Stimulated activated CD8-positive, alpha-beta memory T cell treated with anti-CD3 and anti-CD28 coated beads, Interleukin-15, amount 100 ng/mL, for 48 hours (primary cell): ENCODE measurements at regions not wholly inside any gene's neighbourhood (a gene's known extent, or its start where the extent isn't known, plus 50 kb on each side); places are given as distances from the start of the nearest gene placed in this dataset.
"Not testable (repeated sequence)": the region's sequence is repeated elsewhere in the genome, so short reads cannot be mapped to it uniquely, and the experiment has no call there.

Source experiments
- DNase-seq, 2 donors: peaks; one replicate each; pipeline ENCODE4 v3.0.0-alpha.2; 2020; ENCODE audit warnings: low read depth in 2 of 2

DNA sequence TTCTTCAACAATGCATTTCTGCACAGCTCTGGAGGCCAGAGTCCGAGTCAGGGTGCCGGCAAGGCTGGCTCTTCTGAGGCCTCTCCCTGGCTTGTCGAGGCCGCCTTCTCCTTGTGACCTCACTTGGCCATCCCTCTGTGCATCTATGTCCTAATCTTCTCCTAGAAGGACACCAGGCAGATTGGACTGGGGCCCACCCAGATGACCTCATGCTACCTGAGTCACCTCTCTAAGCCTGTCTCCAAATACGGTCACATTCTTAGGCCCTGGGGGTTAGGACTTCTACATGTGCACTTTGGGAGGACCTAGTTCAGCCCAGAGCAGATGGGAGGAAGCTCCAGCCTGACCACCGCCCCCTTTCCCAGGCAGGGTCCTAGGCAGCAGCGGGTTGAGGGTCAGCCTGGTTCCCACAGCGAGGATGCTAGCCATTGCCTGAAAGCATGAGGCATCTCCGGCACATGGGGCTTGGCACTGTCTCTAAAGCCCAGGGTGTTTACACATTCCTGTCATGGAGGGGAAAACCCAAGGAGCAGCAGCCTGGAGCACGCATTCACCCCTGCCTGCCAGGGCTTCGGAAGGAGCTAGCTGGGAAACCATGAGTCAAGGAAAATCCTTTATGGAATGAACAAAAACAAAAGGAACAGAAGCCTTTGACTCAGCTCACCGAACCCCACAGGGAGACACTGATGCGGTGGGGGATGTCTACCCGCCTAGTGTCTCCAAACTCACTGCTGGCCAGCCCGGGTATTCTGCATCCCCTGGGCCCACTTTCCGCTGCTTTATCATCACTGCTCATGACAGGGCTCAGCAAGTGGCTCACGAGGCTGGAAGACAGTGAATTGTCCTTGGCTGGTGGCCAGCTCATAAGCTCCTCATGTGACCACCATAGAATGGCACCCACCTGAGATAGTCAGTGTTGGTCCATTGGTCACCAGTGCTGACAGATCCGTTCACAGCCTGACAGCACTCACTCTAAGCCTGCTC is 140.2 kb upstream of the ZNF469 start:
- not testable (repeated sequence) for DNase-seq

DNA sequence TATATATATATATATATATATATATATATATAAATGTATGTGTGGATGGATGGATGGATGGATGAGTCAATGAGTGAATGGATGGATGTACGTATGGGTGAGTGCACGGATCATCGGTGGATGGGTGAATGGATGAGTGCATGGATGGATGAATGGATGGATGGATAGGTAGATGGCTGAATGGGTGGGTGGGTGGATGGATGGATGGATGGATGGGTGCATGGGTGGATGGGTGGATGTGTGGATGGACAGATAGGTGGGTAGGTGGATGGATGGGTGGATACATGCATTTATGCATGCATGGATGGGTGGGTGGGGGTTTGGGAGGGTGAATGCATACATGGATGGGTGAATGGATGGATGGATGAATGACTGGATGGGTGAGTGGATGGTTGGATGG is 138.8 kb upstream of the ZNF469 start:
- DNase-seq: not testable (repeated sequence)

DNA sequence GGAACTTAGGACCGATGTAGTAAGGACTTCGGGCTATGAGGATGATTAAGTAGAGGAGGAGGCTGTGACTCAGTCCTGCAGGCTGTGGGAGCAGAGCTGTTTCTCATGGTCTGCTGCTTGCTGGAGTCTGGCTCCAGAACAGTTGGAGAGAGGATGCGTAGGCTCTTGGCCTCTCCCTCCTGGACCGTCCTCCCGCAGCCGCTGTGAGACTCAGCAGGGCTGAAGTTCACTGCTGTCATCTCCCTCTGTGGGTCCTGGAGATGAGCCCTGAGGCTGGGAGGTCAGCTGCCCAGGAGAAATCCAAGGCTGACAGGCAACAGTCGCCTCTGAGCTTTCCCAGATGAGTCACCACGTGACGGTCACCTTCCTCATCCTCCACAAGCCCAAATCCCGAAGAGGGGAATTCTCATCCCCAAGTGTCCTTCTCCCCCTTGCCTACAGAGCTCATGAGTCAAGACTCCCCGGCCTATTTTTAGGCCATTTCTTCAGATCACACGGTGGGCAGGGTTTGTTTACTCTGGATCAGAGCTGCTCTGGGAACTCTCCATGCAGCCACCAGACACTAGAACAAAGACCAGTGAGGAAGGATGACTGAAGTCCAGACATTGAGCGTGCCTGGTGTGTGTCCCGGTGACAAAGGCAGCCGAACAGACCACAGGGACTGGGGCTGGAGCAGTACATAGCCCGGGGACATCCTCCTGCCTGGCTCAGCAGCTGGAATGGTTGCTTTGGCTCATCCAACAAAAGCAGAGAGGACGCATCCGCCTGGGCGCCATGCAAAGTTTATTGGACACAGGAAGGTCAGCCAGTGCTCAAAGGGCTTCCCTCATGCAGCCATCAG is 137.3 kb upstream of the ZNF469 start:
- not testable (repeated sequence) for DNase-seq

DNA sequence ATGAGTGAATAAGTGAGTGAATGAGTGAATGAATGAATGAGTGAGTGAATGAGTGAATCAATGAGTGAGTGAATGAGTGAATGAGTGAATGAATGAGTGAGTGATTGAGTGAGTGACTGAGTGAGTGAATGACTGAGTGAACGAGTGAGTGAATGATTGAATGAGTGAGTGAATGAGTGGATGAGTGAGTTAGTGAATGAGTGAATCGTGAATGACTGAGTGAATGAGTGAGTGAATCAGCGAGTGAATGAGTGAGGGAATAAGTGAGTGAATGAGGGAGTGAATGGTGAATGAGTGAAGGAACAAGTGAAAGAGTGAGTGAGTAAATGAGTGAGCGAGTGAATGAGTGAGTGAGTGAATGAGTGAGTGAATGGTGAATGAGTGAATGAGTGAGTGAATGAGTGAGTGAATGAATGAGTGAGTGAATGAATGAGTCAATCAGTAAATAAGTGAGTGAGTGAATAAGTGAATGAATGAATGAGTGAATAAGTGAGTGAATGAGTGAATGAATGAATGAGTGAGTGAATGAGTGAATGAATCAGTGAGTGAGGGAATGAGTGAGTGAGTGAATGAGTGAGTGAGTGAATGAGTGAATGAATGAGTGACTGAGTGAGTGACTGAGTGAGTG is 135.7 kb upstream of the ZNF469 start:
- DNase-seq: not testable (repeated sequence)

DNA sequence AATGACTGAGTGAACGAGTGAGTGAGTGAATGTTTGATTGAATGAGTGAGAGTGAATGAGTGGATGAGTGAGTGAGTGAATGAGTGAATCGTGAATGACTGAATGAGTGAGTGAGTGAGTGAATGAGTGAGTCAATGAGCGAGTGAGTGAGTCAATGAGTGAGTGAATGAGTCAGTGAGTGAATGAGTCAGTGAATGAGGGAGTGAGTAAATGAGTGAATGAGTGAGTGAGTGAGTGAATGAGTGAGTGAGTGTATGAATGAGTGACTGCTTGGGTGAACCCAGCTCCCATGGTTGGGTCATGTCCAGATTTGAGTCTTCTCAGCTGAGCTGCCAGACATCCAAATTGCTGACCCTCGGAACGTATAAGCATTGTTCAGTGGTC is 135.2 kb upstream of the ZNF469 start:
- not testable (repeated sequence) for DNase-seq

DNA sequence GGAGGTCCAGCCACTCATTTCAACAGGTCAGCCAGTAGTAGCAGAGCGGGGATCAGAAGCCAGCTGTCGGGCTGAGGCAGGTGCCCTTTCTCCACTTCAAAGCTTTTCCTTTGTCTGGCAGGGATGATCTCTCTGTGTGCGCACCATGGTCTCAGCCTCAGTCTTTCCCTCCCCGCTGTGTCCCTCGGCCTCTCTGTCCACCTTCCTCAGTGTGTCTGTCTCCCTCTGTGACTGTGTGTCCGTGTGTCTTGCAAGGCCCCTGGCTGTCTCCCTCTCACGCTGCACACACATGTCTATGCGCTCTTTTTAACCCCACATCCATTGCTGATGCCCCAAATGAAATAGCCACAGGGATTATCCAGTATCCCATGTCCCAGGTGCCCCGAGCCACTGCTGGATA is 134.0 kb upstream of the ZNF469 start:
- not testable (repeated sequence) for DNase-seq

DNA sequence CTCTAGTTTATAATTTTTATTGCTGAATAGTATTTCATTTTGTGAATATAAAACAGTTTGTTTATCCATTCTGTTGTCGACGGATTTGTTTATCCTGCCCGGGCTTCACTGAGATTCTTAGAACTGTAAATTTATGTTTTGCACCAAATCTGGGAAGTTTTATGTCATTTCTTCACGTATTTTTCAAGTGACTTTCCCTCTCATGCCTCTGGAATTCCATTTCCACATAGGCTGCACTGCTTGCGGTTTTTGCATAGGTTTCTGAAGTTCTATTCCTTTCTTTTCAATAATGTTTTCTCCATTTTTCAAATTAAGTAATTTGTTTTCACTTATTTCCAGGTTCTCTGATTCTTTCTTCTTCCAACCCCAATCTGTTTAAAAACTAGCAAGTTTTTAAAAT is 132.4 kb upstream of the ZNF469 start:
- not testable (repeated sequence) for DNase-seq

DNA sequence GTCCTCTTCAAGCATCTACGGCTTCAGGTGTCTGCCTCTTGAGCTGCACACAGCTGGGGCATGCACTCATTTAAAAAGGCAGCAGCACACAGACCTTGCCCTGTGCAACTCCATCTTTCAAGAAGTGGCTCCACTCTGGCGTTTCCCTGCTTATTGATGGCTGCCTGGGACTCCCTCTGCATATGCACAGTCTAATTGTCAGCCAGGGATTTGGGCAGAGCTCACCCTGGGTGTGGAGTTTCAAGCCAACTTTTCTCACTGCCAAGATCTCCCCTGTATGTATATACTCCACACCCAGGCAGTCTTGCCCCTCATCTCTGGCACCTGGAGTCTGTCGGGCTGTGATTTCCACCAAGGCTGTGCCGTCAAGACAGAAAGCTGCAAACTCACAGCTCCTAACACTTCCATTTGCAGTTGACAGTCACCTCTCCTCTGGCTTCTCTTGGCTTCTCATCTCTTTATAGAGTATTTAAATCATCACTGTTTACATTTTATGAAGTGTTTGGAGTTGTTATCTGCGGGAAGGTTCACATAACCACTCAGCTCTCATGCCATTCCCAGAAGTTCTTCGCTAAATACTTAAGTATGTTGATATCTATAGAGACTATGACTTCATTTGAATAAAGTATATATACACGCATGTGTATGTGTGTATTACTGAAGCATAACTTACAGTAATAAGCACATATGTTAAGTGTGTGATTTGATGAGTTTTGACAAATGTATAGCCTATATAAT is 130.5 kb upstream of the ZNF469 start:
- DNase-seq: not testable (repeated sequence)

DNA sequence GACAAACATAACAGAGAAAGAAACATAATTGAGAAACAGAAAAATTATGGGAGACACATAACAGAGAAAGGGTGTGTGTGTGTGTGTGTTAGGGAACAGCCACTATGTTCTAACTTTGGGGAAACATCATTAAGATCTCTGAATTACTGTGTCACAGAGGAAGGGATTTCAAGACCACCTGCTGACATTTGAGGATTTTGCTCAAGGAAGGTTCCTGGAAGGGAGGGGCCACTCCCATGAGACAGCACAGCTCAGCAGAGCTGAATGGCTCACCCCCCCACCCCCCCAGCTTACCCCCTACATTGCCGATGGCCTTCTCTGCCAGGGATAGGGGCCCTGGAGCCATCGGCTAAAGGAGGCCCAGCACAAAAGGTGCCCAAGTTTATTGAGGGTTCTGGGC is 124.6 kb upstream of the ZNF469 start:
- not testable (repeated sequence) for DNase-seq

DNA sequence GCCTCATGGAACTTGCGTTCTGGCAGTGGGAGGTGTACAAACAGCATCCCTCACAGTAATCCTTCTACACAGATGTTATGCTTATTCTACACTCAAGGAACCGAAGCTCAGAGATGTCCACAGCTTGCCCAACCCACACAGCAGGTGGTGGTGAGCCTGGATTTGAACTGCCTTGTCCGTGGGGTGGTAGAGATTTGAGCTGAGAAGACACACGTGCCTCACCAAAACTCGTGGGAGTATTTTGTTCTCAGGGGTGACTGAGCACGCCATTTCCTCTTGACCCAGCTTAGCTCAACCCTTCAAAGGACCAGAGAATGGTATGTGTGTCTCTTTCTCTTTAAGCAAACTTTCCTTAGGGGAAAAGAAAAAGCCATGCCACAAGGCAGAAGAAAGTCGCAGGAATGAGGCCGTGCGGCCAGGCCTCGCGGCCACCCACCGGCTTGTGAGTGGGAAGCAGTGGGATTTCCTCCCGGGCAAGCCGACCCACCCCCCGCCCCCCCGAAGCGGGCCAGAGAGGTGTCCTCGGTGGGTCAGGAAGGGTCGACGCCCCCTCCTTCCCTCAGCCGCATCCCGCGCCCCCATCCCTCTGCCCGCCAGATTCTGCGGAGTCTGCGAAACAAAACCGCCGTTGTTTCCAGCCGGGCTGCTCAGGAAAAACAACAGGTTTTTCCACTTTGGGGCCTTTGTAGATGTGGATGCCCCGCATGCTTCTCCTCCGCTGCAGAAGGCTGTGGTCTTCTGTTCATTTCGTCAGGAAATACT is 123.8 kb upstream of the ZNF469 start:
- not testable (repeated sequence) for DNase-seq

DNA sequence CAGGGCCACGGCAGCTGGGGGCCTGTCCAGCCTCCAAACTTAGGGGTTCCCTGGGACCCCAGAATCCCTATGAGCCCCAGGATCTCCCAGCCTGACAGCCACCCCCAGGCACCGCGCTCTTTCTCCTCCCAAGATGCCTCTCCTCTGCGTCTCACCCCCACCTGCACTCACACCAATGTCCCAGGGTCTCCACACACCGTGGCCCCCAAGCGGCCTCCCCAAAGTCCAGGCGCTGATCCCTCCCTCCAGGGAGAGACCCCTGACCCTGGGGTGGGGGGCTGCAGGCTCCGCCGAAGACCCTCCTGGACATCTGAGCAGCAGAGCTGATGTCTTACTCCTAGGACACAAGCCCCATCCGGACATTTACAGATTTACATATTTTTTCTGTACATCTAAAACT is 123.2 kb upstream of the ZNF469 start:
- DNase-seq: not testable (repeated sequence)

DNA sequence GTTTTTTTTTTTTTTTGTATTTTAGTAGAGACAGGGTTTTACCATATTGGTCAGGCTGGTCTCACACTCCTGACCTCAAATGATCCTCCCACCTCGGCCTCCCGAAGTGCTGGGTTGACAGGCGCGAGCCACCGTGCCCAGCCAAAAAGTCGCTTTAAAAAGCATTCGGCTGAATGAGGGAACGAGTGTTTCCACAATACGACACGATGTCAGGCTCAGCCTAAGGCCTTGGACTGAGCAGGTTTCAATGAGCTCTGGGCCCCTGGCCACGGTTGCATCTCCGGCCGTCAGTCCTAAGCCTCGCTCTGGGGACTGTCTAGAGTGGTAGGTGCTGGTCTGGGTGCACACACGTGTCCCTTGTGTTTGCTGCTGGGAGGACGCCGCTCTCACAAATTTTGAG is 122.6 kb upstream of the ZNF469 start:
- not testable (repeated sequence) for DNase-seq

DNA sequence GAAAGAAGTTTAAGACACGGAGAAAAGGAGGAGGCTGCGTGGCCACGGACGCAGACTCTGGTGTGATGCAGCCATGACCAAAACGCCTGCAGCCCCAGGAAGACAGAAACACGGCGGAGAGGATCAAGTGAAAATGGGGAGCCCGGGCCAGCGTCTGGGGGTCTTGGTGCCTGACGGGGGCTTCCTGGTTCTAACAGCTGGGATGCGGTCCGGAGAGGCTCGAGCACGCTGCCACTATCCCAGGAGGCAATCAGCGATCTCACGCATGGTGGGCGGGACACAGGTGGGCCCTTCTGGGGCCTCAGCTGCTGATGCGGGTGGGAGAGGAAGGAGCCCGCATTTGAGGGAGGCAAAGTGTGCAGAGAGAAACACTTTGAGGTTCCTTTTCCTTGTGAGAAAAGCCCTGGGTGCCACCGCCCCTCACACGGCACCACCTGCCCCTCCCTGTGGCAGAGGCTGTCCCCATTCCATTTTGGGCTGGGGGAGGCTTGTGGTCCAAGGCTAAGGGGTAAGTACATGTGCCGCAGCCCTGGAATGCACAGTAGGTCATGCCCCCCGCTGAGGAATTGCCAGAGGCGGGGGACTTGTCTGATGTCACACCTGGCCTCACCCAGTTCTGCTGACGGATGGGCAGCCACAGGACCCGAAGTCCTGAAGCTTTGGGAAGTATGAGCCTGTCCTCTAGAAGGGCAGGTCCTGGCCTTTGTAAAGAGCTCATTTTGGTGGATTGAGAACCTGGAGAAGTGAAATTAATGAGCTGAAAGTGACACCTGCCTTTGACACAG is 121.7 kb upstream of the ZNF469 start:
- not testable (repeated sequence) for DNase-seq

DNA sequence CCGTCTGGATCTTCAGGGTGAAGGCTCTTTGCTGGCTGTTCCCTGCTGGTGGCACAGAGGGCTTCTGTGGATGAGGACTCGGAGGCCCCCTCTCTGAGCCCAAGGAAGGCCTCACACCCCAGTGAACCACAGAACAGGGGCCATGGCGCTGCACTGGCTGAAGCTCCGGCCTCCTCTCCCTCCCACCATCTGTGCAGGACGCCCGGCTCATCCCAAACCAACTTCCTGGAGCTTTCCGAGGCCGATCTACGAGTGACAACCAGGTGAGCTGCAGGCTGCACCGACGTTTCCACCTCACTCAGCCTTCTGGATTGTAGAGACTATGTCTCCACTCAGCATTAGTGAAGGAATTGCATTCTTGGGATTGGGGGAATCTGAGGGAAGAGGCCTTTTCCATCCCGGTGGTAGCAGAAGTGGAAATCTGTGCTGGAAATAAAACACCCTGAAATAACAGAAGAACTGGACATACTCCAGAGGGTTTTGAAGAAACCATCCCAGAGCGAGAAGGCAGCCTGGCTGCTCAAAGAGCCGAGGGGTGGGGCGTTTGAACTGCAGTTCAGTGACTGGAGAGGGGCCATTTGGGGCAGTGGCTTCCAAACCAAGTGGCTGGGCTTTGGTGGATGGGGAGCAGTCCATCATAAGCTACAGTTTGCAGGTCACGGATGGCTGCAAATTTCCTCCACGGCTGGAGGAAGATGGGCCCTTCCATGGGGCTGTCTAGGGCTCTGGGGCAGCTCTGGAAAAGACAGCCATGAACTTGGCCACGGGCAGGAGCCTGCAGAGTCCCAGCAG is 120.7 kb upstream of the ZNF469 start:
- not testable (repeated sequence) for DNase-seq

DNA sequence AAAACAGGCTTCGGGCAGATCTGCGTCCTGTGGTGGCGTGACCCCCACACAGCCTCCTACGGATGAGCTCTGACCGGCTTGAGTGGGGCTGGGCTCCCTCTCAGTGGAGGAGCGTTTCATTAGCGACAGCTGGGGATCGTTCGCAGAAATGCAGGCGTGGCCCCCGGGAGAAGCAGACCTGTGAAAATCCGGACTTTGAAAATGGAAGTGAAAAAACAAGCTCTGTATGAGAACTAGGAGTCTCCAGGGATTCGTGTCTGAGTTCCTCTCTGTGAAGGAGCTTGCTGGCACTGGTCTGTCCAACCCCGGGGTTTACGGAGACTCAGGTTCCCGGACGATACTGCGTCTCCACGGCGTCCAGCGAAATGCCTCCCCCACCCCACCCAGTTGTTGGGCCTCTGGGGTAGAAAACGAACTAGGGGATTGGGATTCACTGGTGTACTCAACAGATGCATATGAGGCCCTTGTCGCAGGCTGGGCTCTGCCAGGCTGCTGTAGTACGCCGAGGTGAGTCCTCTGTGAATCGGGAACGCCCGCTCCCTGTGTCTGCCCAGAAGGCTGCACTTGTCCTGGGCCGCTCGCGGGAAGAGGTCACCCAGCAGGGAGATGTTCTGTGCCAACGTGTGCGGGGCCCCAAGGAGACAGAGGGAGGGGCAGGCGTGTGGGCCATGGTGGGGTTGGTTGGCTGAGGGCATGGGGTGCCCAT is 119.7 kb upstream of the ZNF469 start:
- not testable (repeated sequence) for DNase-seq

DNA sequence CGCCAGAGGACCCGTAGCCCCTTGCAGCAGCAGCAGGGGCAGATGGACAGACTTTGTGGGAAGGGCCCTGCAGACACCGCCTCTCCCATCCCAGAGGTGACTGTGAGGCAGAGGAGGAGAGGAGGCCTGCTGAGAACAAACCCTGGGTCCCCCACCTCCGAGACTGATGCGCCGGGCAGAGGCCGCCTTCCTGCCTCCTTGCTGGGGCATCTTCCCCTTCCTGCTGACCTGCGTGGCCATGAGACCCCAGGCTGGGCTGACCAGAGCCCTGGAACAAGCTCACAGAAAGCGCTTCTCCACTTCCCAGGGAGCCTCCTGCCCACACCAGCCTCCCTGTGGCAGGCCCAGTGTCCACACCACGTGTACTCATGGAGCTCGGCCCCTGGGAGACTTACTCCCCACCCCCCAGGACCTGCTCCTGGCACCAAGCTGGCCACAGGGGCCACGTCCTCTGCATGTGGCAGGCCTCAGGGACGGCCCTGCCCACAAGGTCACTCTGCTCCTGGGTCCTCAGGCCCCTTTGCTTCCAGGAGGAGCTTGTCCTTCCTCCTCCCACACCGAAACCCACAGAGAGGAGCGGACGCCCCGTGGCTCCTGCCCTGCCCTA is 119.0 kb upstream of the ZNF469 start:
- not testable (repeated sequence) for DNase-seq

DNA sequence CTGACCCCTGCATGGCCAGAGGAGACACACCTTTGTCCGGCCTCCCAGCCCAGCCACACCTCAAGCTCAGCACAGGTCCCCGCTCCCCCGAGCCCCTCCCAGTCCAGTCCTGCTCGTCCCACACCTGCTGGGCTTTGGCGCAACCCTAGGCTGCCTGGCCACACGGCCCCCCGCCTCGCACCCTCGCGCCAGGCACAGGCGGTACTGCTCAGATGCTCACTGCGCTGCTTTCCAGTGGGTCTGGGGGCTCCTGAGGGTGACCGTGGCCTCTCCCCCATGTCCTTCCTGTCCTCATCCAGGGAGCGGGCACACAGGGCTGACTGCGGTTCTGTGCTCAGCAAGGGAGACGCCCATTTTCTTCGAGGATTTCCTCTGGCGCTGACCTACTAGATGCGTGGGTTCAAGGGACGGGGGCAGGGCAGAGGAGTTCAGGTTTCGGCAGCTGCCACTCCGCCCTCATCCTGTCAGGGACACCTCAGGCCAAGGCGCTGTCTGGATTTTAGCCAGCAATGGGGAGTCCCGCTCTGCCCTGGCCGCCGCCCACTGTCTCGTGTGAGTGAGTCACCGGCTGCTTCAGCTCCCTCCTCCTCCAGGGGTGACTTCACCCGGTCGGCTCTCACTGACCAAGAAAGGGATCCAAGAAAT is 118.0 kb upstream of the ZNF469 start:
- DNase-seq: peak; percentile 61 to 85
